ENCODE measurements at regions not wholly inside any gene's neighbourhood (a gene's known extent, or its start where the extent isn't known, plus 50 kb on each side); places are given as distances from the start of the nearest gene placed in this dataset.

DNA sequence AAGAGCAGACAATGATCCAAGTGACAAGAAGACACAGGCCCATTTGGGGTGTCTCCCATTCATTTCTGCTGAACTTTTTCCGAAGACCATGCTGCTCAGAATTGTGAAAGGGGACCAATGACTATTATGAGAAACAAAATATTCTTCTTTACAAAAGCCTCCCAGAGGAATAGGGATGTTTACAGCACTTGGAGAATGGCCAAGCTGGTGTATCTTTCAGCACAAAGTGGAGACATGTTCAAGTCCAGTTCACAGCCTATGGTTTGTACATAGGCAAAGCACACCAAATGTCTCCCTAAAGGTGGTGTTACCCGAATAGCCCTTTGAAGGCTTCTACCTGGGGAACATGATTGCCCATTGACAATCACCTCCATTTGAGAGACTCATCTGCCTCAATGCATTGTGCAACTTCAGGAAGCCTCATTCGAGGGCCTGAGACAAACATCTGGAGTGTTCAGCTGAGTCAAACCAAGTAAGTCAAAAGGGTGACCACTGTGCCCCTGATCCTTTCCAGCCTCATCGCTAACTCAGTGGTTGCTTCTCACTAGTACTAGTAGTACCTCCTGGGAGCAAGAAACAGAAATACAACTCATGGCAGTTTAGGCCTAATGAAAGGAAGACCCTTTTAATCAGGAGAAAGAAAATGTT lies 451.0 kb upstream of the MARCKS start:
- no peak for DNase-seq (ENCODE audit: low read depth in 2 of 2)

DNA sequence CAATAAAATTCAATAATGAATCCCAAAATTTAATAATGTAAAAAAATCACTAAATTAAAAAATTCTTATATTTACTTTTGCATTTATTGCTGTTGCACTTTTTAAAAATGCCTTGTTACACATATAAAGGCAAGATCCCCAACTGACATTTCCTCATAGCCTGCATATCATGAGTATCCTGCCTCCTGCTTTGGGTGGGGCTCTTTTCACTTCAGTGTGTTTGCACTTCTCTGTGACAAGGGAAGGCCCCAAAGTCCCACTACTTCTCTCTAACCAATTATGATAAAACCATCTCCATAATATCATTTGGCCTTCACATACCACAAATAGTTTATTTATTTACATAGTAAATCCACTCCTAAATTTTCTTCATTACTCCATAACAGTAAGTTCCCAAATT lies 446.1 kb upstream of the MARCKS start:
- no peak for DNase-seq (ENCODE audit: low read depth in 2 of 2)

DNA sequence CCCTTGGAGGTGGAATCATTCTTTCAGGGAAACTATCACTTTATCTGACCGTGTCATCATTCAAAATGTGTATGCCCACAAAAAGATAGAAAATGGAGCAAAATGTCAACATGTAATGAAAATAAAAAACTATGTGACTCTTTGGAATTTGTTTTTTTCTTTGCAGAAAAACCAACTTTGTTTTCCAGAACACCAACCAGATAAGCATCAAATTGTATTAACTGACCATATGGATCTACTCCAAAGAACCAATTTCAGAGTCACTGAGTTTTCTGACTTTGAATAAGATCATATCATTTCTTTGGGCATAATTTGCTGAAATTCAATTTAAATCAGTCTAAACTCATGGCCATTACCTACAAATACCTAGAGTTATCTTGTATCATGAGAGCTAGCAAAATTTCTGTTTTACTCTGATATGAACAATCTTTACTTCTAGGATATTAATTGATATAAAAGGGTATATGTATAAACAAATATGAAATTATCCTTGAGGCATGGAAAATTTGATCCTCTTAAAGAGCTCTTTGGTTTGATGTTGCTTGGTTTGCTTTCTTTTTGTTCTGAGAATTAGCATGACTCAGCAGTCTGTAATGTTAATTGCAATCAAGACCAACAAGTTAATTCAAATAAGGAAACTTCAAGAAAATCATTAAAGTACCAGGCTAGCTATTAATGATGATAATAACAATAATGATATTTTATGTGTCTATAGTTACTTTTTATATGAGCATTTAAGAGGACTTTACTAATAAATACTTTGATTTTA lies 444.4 kb upstream of the MARCKS start:
- no peak for DNase-seq (ENCODE audit: low read depth in 2 of 2)

DNA sequence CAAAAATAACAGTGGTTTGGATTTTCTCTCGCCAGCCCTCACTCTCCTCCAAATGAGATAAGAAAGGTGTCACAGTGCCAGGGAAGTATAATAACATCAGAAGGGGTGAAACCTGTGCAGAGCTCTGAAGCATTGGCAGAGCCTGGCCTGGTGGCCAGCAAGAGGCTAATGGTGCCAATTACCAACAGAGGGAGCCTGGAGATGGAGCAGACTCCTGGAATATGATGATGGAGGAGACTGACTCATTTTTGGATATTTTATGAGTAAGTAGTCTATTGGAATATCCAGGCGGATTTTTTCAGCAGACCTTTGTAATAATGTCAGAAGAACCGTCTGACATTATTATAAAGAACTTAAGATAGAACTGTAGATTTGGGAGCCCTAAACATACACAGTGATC lies 442.6 kb upstream of the MARCKS start:
- DNase-seq (ENCODE audit: low read depth in 2 of 2) = no peak

DNA sequence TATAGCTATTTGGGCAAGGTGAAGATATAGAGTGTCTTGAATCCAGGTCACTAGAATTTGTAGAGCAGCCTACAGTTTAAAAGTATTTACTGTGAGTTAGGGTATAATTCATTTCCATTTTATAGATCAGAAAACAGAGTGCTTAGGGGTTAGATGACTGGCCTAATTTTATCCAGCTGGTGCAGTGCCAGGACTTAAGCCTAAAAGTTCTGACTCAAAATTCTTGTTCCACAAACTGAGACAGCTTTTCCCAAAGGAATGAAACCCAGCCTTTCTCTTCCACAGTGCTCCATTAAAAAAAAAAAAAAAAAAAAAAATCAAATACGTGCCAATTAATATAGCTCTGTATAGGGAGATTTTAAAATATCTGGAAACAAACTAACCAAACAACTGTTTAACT lies 441.0 kb upstream of the MARCKS start:
- no peak for DNase-seq (ENCODE audit: low read depth in 2 of 2)

DNA sequence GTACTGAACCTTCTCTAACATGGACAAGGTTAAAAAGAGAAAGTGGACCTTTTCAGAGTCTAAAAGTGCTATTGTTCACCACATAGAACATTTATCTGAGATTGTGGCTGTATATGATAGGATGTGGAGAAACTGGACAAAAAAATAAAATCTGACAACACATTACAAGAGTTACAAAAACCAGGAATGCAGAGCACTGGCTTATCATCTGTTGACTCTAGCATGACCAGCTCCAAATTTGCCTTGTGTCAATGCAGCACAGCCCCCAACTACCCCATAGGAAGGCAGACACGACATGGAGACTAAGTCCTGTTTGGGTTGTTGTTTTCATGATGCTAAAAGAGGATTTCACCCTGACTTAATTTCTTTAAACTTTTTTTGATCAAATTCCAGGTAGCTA lies 436.9 kb upstream of the MARCKS start:
- no peak for DNase-seq (ENCODE audit: low read depth in 2 of 2)

DNA sequence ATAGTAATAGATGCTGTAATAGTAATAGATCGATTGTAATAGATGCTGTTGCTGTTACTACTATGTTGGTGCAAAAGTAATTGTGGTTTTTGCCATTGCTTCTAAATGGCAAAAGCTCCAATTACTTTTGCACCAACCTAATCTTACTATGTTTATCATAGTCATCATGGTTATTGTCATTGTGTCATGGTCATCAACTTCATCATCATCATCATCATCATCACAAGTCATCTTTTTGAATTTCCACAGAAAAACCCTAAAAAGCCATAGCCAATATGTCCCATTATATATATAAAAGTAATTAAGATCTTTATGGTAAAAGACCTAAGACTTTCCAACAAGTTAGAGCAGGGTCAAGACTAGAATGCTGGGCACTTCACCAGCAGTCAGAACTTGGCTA lies 435.1 kb upstream of the MARCKS start:
- DNase-seq (ENCODE audit: low read depth in 2 of 2) = no peak

DNA sequence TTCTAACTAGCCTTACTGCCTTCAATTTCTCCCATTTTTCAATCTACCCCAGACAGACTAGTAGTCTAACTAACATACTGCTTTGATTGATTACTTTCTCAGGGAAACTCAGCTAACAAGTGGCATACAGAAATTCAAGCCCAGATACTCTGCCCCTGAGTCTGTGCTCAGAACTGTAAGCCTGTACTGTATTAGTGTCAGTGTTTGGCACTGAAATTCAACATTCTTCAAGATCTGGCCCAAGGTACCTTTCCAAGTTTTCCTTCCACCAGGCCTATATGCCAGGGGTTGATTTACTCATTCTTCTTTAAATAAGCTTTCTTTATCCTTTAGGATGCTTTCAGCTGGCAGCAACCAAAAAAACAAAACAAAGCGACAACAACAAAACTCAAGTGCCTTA lies 433.2 kb upstream of the MARCKS start:
- no peak for DNase-seq (ENCODE audit: low read depth in 2 of 2)

DNA sequence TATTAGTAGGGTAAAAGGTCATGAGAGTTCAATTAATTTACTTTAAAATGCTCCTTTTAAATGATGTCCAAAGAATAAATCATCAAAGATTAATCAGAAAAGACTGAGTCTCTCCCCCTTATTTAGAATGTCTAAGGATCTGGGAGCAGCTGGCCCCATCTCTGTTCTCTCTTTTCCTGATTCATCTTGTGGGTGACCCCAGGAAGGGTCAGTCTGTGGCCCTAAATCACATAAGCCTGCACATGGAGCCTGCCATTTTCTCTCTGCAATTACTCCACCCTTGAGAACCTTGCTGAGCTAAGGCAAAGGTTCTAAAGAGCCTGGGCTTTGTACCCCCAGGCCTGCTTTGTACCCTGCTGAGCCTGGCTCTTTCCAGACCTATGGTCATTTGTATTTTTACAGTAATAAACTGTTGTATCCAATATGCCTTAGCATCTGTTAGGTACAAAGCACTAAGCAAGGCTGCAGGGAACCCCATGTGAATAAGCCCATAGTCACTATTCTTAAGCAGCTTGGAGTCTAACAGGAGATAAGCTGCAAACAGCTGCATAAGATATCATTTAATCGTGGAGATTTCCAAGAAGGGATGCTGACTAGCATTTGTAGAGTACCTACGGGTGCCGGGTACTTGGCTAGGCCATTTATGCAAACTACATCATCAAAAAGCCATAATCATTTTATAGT lies 431.0 kb upstream of the MARCKS start:
- no peak for DNase-seq (ENCODE audit: low read depth in 2 of 2)

DNA sequence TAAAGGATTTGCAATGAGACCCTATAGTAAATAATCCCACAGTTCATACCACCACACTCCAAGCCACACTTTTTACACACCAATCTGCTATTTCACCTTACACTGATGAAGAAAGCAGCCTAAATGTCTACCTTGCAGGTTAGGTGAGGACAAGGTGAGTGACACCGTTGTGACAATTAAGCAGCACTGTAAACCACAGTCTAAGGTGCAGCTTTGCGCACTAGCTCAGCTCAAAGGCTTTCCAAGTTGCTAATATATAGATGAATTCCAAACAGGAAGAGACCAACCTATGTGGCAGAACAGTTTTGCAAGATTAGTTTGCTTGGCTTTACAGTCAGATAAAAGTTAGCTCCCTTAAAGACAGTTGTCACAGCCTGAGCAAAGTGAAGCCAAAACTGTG lies 429.5 kb upstream of the MARCKS start:
- no peak for DNase-seq (ENCODE audit: low read depth in 2 of 2)

DNA sequence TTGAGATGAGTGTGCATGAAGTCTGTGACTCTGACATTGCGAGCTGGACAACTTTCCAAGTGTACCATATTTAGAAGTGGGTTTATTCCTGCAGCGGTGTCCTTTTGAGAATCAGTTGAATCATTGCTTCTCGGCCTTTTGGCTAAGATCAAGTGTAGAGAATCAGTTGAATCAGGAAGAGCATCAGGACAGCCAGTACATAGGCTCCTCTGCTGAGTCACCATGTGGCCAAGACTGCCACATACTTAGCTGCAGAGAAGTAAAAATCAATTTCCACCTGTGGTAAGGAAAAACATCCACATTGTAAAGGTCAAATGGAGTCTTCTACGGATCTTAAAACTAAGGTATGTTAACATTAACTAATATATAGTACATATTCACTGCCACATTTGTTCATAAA lies 428.4 kb upstream of the MARCKS start:
- no peak for DNase-seq (ENCODE audit: low read depth in 2 of 2)

DNA sequence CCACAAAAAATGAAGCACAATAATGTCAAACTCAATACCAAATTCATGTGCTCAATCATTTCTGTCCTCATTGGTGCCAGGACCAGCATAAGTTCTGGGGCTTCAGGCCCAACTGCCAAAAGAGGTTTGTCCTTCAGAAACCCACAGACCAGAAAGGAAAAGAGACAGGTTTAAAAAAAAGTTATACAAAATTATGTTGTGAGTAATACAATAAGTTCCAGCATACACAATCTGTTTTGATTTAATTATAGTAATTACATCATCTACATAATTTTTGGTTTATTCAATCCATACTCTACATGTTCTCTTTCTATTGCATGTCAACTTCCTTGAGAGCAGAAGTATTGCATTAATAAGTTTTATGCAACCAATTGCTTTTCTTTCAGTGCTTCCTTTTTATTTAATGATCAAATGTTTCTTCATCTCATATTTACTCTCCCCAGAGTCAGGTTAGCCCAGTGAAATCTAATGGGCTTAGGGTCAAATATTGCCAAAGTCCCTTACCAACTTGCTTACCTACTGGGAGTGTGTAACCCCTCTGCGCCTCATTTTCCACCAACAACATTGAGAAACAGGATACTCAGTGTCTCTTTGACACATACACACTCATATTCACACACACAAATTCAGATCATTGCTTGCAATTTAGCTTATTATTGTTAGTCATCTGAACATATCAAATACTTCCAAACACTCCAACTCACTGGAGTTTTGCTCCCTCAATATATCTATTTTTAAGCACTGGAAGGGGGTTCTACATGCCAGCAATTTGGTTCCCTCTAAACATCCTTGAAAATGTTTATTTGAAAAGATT lies 424.4 kb upstream of the MARCKS start:
- no peak for DNase-seq (ENCODE audit: low read depth in 2 of 2)

DNA sequence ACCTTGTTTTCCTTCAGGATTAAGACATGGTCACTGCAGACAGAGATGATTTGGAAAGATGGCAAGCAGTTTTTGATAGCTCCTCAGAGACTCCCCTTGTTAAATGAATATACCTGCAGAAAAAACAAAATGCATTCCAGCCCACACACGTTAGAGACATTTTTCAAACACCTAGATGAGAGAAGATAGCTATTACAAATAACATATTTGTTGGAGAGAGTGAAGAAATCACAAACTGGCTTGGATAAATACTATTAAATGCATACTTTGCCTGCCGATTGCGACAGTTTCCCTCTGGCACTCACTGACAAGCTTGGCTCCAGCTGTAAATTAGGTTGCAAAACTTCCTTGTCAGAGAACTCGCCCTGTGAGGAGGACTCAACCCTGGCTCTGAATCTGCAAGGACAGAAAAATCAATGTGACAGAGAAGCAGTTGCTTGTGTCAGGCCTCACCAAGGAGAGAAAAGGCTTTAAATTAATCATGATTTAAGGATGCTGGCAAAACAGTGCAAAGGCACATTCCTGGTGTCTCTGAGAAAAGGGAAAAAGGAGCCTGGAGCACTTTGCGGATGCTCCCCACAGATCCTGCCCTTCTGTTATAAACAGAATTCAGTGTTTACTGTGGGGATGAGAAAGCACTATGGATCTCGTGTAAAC lies 423.7 kb upstream of the MARCKS start:
- DNase-seq (ENCODE audit: low read depth in 2 of 2) = no peak

DNA sequence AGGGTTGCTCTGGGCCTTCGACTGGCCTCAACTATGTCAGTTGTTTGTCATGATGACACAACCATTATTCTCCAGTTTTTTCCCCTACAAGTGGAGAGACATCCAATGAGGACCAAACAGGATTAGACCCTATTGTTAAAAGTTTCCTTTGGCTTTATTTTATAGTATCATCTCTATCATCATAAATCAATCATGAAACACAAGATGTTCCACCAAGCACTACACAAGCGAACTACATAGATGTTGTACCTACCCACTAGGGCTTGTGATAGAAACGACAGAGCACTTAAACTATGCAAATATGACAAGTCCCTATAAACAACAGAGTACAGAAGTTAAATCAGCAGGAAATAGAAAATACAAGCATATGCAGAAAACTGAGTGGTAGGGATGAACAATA lies 422.5 kb upstream of the MARCKS start:
- DNase-seq (ENCODE audit: low read depth in 2 of 2) = no peak

DNA sequence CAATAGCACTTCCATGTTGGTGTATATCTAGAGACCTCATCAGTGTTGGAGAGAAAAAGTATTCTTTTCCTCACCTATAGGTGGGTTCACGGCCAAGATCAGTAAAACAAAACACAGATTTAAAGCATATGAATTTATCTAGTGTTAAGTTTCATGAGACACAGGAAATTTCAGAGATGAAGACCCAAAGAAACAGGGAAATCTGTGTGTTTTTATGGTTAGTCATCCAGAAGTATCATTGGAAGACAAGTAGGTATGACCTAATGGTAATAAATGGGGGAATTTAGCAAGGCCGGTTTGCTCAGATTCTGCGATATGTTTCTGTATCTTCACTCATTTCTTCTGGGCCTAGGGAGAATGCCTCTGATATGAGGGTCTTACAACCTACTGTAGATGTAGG lies 419.6 kb upstream of the MARCKS start:
- no peak for DNase-seq (ENCODE audit: low read depth in 2 of 2)

DNA sequence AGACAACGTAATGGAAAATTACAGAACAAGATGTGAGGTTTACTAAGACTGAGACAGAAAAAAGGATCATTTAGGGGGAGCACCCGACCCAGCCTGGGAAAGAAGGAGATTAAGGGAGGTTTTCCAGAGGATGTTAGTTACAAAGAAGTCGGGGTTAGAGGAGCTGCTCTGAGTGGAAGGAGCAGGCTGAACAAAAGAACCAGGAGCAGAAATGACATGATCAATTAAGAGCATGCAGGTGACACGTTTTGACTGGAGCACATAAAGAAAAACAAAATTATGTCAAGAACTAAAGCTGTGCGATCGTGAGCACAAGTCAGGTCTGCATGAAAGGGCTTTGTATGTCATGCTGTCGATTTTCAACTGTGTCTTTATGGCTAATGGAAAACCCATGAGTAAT lies 417.3 kb upstream of the MARCKS start:
- DNase-seq (ENCODE audit: low read depth in 2 of 2) = no peak

DNA sequence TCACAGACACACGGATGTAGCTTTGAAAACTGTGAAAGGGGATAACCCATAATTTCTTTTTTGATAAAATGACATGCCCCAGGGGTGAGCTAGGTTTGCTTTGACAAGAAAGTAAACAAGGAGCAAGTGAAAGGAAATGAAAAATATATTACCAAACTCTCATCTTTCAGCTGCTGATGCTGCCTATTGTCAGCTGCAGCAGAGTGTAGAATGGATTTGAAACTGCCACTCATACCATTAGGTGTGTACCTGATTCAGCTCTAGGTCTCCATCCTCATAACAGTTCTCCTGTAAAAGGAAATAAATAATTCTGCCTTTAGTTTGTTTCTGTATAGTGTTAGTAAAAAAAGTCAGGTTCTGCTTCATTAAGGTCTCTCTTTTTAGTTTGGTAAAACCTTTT lies 415.1 kb upstream of the MARCKS start:
- no peak for DNase-seq (ENCODE audit: low read depth in 2 of 2)

DNA sequence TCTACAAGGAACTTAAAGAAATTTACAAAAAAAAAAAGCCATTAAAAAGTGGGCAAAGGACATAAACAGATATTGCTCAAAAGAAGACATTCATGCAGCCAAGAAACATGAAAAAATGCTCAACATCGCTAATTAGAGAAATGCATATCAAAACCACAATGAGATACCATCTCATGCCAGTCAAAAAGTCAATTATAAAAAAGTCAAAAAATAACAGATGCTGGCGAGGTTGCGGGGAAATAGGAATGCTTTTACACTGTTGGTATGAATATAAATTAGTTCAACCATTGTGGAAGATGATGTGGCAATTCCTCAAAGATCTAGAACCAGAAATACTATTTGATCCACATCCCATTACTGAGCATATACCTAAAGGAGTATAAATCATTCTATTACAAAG lies 411.9 kb upstream of the MARCKS start:
- DNase-seq (ENCODE audit: low read depth in 2 of 2) = no peak

DNA sequence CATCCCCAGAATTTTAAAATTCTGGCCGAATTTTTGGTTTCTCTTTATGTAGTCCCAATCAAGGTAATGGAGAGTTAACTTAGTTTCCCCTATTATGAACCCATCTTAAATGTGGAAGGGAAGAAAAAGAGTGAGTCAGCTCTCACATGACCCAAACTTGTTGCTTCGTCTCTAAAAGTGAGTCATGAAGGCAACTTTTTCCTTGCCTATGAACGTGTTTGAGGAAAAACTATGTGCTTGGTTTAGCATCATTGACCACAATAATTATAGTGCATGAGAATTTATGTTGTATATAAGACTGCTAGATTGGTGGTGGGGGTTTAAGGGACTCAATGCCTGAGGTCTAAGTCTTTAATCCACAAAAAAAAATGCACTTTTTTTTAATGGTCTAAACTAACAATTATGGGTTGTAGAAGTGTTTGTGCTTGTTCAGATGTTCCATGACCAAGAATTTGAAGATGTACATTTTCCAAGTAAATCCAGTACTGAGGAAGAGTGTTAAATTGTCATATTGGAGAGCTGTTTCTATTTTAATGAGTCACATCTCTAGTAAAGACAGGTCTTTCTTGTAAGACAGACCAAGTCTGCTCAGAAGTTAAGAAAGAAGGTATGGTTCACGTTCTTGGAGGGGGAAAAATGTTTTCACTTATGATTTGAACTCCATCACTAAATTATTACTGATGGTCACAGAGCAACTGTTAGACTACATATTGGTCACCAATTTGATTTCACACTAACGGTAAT lies 409.9 kb upstream of the MARCKS start:
- no peak for DNase-seq (ENCODE audit: low read depth in 2 of 2)

DNA sequence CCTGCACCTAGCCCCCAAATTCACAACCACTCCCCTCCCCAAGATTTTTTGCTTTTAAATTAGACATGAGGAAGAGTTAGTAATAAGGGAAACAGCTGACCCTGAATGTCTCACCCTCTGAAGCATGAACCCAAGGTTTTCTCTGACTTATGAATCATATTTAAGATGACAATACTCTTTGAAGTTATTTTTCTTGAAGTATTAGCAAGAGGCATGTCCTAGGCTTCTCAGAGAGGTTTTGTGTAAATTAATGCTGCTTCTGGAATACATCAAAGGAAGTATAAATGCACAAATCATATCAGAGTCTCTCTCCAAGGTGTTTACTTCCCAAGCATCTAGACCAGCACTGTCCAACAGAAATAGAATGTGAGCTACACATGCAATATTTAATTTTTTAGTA lies 408.1 kb upstream of the MARCKS start:
- no peak for DNase-seq (ENCODE audit: low read depth in 2 of 2)

DNA sequence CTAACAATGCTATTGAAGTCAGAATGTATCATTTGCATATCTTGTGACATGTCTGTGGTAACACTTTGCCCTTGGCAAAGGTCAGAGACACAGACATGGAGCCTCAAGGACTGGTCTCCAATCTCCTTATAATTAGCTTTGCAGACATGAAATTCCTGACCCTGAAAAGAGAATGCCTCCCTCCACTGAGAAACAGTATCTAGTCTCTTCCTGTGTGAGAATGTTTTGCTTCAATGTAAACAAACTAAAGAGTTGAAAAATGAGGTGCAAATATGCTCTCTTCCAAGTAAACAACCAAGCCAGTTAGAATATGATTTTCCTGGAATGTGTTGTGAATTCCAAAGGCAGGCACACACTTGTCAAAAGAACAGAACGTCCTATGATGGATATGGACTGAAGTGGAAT lies 407.1 kb upstream of the MARCKS start:
- no peak for DNase-seq (ENCODE audit: low read depth in 2 of 2)

All from stimulated activated CD4-positive, alpha-beta T cell treated with anti-CD3 and anti-CD28 coated beads, Interleukin-1b, Interleukin-23, amount 100 ng/mL, for 4 hours (primary cell).